ENCODE measurements at regions not wholly inside any gene's neighbourhood (a gene's known extent, or its start where the extent isn't known, plus 50 kb on each side); places are given as distances from the start of the nearest gene placed in this dataset.

GRCh38 chr22:49667236-49667635, 160.4 kb downstream of the BRD1 start:
- 29 to 30% methylated on average over 10 to 13 of the region's 13 CpGs for WGBS, 2 donors
- Histone ChIP-seq H3K9me3 (peaks cover 0 to 5% (median 0%) of the 10 kb centered on the region in 4 donors), H3K27me3 (peaks cover 0 to 55% of the 10 kb centered on the region in 2 donors), H3K4me1 (peaks cover 0 to 21% (median 0%) of the 10 kb centered on the region in 4 donors), H3K4me3 (peak overlapping the region in 1 of 4 donors; percentile 19), H3K36me3 (no peaks in the 10 kb centered on the region), H3K27ac (peak overlapping the region in 1 of 4 donors; percentile 37)
- TF ChIP-seq CTCF (IDR thresholded peaks at IDR 0.05) (no peak), POLR2A (IDR thresholded peaks at IDR 0.05) (no peak), EP300 (IDR thresholded peaks at IDR 0.05) (no peak)
- no peak for DNase-seq (ENCODE audit: low spot score in 2 of 2)

- Histone ChIP-seq H3K36me3 (no peaks in the 10 kb centered on the region), H3K9me3 (peaks cover 0 to 5% (median 0%) of the 10 kb centered on the region in 4 donors), H3K27ac (no peak overlapping the region), H3K4me1 (peaks cover 0 to 18% (median 0%) of the 10 kb centered on the region in 4 donors), H3K4me3 (no peak overlapping the region), H3K27me3 (peaks cover 0 to 46% of the 10 kb centered on the region in 2 donors)
- WGBS, 2 donors = 83 to 84% methylated on average over 11 of the region's 11 CpGs
- TF ChIP-seq POLR2A (IDR thresholded peaks at IDR 0.05) (no peak), CTCF (IDR thresholded peaks at IDR 0.05) (no peak), EP300 (IDR thresholded peaks at IDR 0.05) (no peak)
- DNase-seq (ENCODE audit: low spot score in 2 of 2) = no peak
Measured at GRCh38 chr22:49666146-49666809, 161.4 kb downstream of the BRD1 start.

- H3K9me3 ChIP-seq = peaks cover 0 to 5% (median 0%) of the 10 kb centered on the region in 4 donors
- no peak overlapping the region for H3K4me3 ChIP-seq
- H3K36me3 ChIP-seq = no peaks in the 10 kb centered on the region
- DNase-seq (ENCODE audit: low spot score in 2 of 2) = no peak
- no peak overlapping the region for H3K27ac ChIP-seq
- TF ChIP-seq EP300 (IDR thresholded peaks at IDR 0.05) (no peak), POLR2A (IDR thresholded peaks at IDR 0.05) (no peak), CTCF (IDR thresholded peaks at IDR 0.05) (no peak)
- peaks cover 0 to 9% (median 0%) of the 10 kb centered on the region in 4 donors for H3K4me1 ChIP-seq
- H3K27me3 ChIP-seq = peaks cover 0 to 35% of the 10 kb centered on the region in 2 donors
- WGBS, 2 donors = 52 to 60% methylated on average over 18 of the region's 18 CpGs
Measured at GRCh38 chr22:49664891-49665290, 162.8 kb downstream of the BRD1 start.

GRCh38 chr22:49664371-49664881, 163.2 kb downstream of the BRD1 start:
- TF ChIP-seq CTCF (IDR thresholded peaks at IDR 0.05) = no peak
- no peak for TF ChIP-seq POLR2A (IDR thresholded peaks at IDR 0.05)
- no peak for TF ChIP-seq EP300 (IDR thresholded peaks at IDR 0.05)
- WGBS, 2 donors = 76 to 82% methylated on average over 20 to 21 of the region's 21 CpGs
- H3K4me1 ChIP-seq = peaks cover 0 to 9% (median 0%) of the 10 kb centered on the region in 4 donors
- H3K9me3 ChIP-seq = peaks cover 0 to 5% (median 0%) of the 10 kb centered on the region in 4 donors
- no peak for DNase-seq (ENCODE audit: low spot score in 2 of 2)
- H3K27me3 ChIP-seq = peaks cover 0 to 30% of the 10 kb centered on the region in 2 donors
- no peak overlapping the region for H3K4me3 ChIP-seq
- H3K27ac ChIP-seq = no peak overlapping the region
- H3K36me3 ChIP-seq = no peaks in the 10 kb centered on the region

GRCh38 chr22:49663823-49664222, 163.8 kb downstream of the BRD1 start:
- H3K27ac ChIP-seq = no peak overlapping the region
- H3K4me3 ChIP-seq = no peak overlapping the region
- no peak for TF ChIP-seq EP300 (IDR thresholded peaks at IDR 0.05)
- no peak for TF ChIP-seq CTCF (IDR thresholded peaks at IDR 0.05)
- H3K36me3 ChIP-seq = no peaks in the 10 kb centered on the region
- H3K4me1 ChIP-seq = peaks cover 0 to 9% (median 0%) of the 10 kb centered on the region in 4 donors
- no peak for DNase-seq (ENCODE audit: low spot score in 2 of 2)
- WGBS, 2 donors = 77 to 90% methylated on average over 7 of the region's 7 CpGs
- peaks cover 0 to 24% of the 10 kb centered on the region in 2 donors for H3K27me3 ChIP-seq
- no peaks in the 10 kb centered on the region for H3K9me3 ChIP-seq

Measured in tibial nerve (tissue), 4 donors.